HS-27A (cell line): ENCODE measurements at regions not wholly inside any gene's neighbourhood (a gene's known extent, or its start where the extent isn't known, plus 50 kb on each side); places are given as distances from the start of the nearest gene placed in this dataset.

Experiments
- DNase-seq: peaks from one replicate; pipeline ENCODE4 v3.0.0-alpha.2; 2012; ENCODE audit warnings: low read depth, missing footprints

- DNase-seq: no peak
Measured at GRCh38 chr17:53166731-53167130, 656.0 kb upstream of the KIF2B start.

DNA sequence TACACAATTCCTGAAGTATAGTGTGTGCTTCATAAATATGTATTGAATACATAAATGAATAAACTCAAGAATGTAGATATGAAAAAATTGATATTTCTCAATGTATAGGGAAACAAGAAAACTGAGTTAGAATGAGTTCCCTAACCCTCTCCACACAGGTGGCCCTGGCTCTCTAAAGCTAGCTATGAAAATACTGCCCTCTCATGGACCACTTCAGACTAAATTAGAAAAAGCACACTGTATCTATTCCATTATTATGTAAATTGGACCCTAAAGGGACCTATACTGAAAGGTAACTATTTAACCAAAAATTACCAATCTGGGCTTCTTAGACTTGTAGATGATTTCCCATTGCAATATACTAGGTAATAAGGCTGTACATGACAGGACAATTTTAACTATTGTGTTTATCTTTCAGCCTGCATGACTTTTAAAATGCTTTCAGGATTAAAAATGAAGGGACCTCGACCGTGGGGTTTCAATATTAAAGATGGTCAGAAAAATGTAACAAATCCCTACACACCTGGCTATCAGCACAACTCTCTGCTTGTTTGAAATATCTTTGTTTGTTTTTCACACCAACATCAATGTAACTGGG is 672.5 kb upstream of the KIF2B start:
- no peak for DNase-seq

DNA sequence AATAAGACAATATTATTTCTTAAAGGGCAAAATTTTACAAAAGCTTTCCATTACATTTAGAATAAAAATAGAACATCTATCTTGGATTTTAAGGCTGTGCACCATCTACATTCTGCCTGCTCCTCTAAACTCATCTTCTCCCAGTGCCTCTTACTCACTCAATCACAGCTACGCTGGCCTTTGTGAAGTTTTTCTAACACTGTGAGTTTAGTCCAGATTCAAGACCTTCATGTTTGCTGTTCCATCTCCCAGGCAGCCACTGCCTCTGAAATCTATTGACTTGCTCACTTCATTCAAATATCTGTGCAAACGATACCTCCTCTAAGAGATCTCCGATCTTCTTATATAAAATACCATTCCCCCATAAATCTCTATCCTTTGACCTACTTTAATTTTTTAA is 673.4 kb upstream of the KIF2B start:
- no peak for DNase-seq

DNA sequence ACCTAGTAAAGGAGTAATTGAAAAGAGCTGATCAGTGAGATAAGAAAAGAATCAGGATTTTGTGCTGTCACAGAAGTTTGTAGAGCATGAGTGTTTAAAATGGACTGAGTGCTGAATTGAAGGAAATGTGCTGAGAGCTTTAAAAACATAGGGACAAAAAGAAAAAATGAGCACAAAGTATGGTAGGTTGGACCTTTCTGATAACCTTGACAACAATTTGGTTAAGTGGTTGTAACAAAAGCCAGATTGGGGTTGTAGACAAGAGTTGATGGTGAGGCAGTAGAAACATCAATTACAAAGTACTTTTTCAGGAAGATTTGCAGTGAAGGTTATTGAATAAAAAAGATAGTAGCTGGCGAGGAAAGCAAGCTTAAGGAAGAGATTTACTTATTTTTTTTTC is 674.7 kb upstream of the KIF2B start:
- no peak for DNase-seq

- DNase-seq: no peak
Measured at GRCh38 chr17:53142890-53143289, 679.8 kb upstream of the KIF2B start.

DNA sequence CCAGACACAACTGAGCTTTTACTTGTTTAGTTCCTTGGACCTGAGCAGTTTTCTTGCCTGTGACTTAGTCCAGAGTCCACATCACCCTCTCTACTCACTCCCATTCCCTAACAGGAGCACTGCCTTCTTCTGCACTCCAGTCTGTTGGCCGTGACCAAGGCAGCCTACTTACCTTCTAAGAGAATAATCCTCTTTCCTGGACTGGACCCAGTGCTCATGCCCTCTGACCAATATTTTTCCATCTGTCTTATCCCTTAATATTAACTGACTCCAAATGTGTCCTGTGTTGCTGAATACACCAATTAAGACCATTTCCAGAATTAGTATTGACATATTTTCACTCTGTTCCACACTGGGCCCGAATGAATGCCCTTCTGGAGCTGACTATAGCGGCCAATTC is 681.0 kb upstream of the KIF2B start:
- no peak for DNase-seq

DNA sequence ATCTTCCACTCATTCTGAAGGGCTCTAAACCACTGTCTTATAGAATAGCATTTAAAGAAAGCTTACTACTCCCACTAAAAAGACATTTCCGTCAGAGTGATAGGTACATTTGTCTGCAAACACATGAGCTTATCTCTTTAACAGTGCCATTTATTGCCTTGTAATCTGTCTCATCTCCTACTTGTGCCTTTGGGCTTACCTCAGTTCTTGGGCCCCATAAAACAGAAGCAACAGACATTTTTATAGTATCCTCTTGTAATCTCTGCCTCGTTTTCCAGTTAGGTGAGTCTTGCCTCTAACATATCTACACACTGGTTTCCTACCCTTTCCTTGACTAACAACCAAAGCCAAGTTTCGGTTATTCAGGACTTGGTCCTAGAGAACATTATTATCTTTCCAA is 681.4 kb upstream of the KIF2B start:
- DNase-seq: no peak

- DNase-seq: no peak
Measured at GRCh38 chr17:53137869-53138268, 684.9 kb upstream of the KIF2B start.

DNA sequence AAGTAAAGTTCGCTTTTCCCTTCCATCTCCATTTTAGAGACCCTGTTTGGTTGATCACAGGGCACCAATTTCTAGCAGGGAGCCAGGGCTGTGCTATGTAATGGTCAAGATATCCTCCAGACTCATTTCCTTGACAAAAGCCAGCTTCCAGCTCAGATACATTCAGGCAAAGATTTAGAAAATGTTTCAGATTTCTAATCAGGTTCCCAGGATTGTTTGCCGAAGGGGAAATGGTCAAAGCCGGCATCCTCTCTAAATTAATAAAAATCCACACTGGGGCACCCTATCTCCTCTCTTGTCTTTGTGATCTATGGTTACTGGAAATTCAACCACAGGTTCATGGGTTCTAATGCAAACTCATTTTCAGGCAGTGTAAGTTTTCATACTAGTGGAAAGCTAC is 686.8 kb upstream of the KIF2B start:
- DNase-seq: no peak

- DNase-seq: no peak
Measured at GRCh38 chr17:53134548-53134947, 688.2 kb upstream of the KIF2B start.

DNA sequence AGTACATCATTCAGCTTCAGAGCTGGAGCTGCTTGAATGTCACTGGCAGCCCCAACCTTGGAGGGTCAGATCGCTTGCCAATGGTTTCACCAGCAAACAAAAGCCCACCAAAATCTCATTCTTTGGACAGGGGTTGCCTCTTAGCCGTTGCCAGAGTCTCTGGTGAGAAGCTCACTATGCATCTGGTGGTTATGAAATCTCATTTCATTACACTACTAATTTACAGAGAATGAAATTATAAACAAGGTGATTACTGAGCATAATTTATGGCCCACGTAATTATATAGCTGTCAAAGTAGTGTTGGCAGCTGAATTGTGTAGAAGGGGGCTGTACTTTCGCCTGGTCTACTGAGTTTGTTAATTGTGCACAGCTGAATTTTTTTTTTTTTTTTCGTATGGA is 688.9 kb upstream of the KIF2B start:
- no peak for DNase-seq

- DNase-seq: no peak
Measured at GRCh38 chr17:53129863-53130262, 692.9 kb upstream of the KIF2B start.

- DNase-seq: no peak
Measured at GRCh38 chr17:53127331-53127730, 695.4 kb upstream of the KIF2B start.

GRCh38 chr17:53122966-53123365 is 699.8 kb upstream of the KIF2B start:
- DNase-seq: no peak

DNA sequence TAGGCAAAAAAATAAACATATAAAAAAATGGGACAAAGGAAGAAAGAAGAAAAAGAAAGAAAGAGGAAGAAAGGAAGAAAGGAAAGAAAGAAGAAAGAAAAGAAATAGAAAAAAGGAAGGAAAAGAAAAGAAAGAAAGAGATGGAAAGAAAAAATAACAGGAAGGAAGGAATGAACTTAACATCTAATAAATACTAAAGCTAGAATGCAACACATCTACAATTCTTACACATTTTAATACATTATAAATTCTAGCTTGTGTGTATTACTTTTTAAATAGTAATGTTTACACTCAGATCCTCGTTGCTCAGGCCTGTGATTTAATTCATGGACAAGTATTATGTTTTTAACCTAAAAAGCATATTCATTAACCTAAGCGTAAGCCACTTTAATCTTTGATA is 703.0 kb upstream of the KIF2B start:
- DNase-seq: no peak

DNA sequence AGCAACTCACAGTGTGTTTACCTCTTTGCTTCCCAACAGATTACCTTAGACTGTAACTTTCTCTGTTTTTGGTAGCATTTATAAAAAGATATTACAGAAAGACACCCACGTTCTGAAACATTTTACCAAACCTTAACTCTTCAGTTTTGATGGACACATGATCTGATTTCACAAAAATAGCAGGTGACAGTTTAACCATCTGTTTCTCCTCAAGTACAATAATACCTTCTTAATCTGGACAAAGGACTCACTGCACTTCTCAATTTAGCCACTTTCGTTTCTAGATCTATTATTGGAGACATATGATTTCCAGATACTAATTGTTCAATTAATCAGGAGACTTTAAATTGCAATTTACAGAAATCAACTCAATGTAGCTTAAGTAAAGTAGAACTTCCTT is 703.8 kb upstream of the KIF2B start:
- DNase-seq: no peak

- no peak for DNase-seq
Measured at GRCh38 chr17:53106886-53107285, 715.8 kb upstream of the KIF2B start.

DNA sequence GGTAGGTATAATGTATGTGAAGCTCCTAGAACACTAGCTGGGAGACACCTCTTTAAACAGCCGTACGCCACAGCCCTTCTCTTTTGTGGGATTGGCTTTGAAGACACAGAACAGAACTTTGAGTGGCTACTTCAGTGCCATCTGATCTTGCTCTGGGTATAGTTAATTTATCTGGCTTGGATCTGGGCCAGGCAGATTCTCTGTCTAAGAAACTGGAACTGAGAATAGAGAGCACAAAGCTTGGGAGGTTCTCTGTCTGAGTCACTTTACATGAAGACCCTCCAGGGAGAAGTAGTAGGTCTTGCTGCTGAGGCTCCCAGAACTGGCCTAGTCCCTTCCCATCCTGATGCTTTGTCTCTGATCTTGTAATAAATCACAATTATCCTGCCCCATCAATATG is 721.0 kb upstream of the KIF2B start:
- no peak for DNase-seq

- DNase-seq: no peak
Measured at GRCh38 chr17:53100126-53100525, 722.6 kb upstream of the KIF2B start.

DNA sequence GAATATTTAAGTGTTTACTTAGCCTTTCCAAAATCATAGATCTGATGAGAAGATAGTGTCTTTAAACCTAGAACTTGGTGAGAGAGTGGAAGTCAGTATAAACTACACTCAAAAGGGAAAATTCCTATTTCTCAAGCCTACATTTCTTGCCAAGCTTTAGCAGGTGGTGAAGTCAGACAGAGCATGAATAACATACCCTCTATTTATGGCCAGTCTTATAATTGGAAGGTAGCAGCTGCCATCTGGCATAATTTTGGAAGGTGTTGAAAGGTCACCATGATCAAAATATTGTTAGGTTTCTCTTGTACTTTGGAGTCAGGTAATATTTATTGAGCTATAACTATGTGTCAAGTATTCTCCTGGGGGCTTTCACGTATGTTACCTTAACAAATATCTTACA is 729.3 kb upstream of the KIF2B start:
- no peak for DNase-seq

- DNase-seq: no peak
Measured at GRCh38 chr17:53092072-53092471, 730.7 kb upstream of the KIF2B start.

DNA sequence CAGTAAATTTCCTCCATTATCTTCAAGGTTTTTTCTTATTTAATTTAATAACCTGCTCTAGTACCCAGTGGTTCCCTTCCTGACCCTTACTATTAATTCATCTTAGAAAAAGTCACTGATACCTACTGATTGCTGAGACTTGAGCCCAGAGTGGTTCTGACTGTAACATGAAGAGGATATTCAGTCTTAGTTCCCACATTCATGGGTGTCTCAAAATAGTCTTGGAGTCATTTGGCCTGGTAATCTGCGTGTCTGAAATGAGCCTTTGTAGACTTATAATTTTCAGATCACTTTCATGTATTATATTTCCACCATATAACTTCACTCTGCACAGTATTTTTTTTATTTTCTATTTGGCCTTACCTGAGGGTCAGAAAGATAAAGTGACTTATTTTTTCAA is 732.0 kb upstream of the KIF2B start:
- no peak for DNase-seq

DNA sequence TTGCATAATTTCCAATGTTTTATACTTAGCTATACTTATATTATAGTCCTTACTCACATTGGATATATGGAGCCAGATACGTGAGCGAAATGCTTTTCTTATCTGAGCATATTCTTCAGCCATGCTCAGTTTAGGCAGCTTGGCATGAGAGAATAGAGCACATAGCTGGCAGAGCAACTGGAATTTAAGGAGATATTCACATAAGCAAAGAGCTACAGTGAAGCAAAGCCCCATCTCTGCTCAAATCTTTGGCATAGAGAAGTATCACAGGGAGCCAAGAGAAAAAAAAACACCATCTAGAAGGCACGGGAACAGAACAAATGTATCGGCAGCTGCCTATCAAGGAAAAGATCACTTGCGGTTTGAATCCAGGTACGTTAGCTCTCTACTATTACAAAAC is 734.2 kb upstream of the KIF2B start:
- DNase-seq: no peak

- DNase-seq: no peak
Measured at GRCh38 chr17:53061446-53061845, 761.3 kb upstream of the KIF2B start.

DNA sequence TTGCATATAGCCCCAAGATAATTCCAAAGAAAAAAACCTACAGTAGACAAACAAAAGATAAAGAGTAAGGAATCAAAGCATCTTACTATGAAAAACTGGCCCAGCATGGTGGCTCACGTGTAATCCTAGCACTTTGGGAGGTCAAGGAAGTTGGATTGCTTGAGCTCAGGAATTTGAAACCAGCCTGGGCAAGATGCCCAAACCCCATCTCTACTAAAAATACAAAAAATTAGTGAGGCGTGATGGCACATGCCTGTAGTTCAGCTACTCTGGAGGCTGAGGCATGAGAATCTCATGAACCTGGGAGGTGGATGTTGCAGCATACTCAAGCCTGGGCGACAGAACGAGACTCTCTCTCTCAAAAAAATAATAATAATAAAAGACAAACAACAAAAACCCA is 764.7 kb upstream of the KIF2B start:
- DNase-seq: no peak
